ENCODE measurements at regions not wholly inside any gene's neighbourhood (a gene's known extent, or its start where the extent isn't known, plus 50 kb on each side); places are given as distances from the start of the nearest gene placed in this dataset.
"Not testable (repeated sequence)": the region's sequence is repeated elsewhere in the genome, so short reads cannot be mapped to it uniquely, and the experiment has no call there.

DNA sequence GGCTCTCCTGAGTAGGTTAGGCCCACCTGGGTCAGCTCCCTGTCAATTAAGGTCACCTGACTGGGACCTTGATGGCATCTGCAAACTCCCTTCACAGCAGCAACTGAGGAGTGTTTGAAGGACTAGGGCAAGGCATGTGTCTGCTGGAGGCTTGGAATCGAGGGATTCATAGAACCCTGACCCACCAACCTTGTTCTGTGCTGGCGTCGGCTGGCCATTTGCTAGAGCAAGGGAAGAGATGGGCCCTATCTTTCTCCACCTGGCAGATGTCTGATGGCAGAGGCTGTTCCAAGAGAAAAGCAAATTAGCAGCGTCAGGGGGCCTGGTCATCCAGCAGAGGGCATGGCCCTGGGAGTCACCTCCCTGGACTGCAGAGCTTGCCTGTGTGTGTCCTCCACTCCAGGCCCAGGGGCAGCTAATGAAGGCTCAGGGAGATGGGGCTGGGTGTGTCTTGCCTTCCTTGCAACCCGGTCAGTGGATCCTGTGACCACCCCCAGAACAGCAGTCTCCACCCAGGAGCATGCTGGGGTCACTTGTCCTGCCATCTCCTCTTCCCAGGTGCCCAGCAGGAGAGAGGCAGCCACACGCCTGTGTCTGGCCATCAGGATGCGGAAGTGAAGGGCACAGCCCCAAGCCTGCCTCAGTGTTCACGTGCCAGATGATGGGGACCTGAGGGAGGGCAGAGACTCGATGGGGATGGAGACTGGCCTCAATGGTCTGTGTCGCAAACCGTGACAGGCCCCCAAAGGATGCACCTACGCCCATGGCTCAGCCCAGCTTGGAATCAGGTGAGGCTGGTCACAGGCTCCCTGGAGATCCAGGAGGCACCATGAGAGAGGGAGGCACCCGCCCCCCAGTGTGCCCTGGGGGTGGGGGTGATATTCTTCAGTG is 53.9 kb downstream of the BARX1 start:
- no peak for DNase-seq

GRCh38 chr9:93900436-93900819 is 54.7 kb downstream of the BARX1 start:
- DNase-seq, result no peak

- no peak for DNase-seq
These were observed 55.3 kb downstream of the BARX1 start for GRCh38 chr9:93899609-93900435.

GRCh38 chr9:93898502-93899426 is 56.4 kb downstream of the BARX1 start:
- DNase-seq, result no peak

- DNase-seq, result no peak
These were observed 57.1 kb downstream of the BARX1 start for GRCh38 chr9:93898026-93898425.

- DNase-seq, result no peak
These were observed 57.8 kb downstream of the BARX1 start for GRCh38 chr9:93897075-93897970.

- DNase-seq, result no peak
These were observed 58.6 kb downstream of the BARX1 start for GRCh38 chr9:93896496-93897033.

DNA sequence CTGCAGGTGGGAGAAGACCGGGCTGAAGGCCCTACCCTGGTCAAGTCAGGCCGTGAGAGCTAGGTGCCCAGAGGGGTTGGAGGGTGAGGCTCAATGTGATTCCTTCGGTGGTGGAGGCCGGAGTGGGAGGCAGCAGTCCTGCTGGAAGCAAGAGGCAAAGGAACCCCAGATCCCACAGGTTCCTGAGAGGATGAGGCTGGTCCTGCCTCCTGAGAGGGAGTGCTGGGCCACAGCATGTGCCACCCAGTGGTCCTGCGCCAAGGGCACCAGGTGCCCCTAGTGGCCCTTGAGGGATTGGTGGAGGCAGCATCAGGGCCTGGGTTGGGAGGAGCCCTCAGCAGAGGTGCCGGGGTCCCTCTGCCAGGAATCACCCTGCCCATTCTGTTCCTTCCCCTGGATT is 59.1 kb downstream of the BARX1 start:
- no peak for DNase-seq

DNA sequence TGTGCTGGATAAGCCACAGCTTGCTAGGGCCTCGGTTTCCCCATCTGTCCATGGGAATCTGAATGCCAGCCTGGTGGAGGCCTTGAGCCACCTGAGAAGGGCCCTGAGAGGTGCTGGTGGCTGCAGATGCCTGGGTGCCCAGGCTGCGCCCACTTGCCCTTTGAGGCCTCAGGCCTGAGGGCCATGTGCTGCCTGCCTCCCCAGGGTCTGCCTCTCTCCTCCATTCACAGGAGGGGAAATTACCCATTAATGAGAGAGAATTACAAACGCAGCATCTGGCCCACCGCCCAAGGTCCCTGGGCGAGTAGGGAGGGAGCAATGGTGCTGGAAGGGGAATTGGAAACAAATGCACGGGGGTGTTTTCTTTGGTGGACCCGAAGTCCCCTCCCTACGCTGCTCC is 59.6 kb downstream of the BARX1 start:
- DNase-seq, result no peak

DNA sequence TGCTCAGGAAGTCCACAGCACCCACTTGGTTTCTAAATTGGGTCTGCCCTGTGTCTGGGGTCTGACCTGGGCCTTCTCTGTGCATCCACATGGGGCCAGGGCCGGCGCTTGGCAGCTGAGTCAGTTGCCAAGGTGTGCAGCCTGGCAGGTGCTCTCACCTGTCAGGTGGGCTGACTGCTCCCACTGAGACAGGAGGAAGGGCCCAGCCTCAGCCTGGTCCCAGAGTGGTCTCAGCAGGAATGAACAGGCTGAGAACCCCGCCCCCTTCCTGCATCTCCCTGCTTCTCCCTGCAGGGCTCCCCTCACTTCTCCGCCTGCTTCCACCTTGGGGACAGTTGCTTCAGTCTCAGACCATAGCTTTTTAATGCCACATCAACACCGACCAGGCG is 60.5 kb downstream of the BARX1 start:
- DNase-seq, result no peak

DNA sequence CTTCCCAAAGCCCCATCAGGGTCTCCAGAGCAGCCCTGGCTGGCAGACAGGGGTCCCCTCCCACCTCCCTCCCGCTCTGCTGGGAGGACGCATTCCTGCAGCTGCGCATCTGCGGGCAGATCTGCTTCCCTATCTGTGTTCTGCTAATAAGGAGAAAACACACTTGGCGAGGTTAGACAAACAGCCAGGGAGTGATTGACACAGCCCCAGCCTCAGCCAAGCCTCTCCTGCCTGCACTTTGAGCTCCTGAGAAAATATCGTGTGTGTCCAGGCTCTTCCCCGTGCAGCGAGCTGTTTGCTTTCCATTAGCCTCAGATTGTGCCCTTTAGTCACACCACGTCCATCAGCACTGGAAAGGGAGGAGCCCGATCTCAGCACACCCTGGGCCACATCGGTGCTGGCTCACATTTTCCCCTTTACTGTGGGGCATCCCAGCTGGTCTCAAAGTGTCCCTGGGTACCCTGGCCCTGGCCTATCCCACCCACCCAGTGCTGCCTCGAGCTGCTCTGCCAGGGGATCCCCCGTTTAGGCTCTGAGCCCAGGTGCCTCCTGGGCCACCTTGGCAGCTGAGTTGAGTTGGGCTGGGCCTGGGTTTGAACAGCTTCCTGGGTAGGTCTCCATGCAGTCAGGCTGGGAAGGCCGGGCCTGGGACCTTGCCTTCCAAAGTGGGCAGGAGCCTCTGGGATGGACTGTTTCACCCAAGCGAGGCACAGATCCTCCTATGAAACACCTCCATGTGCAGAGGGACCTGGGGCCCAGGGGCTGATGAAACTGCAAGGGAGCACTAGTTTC is 61.1 kb downstream of the BARX1 start:
- DNase-seq, result no peak

DNA sequence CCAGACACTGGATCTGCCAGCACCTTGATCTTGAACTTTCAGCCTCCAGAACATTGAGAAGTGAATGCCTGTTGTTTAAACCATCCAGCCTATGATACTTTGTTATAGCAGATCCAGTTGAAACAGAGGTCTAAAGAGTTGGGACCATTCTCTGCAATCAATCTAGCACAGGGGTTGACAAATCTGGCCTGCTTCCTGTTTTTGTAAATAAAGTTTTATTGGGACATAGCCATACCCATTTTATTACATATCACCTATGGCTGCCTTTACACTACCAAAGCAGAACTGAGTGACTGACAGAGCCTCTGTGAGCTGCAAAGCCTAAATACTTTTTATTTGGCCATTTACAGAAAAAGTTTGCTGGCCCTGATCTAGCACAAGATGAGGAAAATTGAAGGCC is 62.0 kb downstream of the BARX1 start:
- no peak for DNase-seq

- no peak for DNase-seq
These were observed 62.4 kb downstream of the BARX1 start for GRCh38 chr9:93892748-93893147.

DNA sequence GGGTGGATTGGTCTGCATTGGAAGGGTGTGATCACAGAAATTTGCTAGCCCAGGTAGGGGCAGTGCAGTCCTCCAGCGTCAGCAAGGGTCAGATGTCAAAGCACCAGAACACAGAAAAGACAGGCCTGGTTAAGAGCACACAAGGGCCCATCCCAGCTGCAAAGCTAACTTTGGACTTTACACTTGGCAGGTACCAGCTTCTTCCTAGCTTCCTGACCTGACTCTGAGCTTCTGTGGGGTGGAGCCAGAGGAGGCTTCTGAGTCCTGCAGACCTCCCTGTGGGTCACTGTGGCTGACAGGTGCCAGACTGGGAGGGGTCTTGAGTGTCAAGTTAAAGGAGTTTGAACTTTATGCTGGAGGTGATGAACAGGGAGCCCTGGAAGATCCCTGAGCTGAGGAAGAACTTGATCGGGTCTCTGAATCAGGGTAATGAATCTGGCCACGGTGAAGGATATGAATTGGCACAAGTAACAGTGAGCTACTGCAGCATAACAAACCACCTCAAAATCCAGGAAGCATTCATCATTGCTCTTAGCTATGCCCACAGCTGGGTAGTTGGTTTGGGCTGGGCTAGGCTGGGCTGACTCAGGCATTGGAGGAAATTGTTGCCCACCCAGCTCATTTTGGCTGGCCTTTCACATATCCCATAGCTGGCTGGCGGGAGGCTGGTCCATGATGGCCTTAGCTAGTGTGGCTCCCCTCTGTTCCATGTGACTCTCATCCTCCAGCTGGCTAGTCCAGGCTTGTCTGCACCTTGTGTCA is 63.4 kb downstream of the BARX1 start:
- no peak for DNase-seq

GRCh38 chr9:93891050-93891449 is 64.1 kb downstream of the BARX1 start:
- no peak for DNase-seq

DNA sequence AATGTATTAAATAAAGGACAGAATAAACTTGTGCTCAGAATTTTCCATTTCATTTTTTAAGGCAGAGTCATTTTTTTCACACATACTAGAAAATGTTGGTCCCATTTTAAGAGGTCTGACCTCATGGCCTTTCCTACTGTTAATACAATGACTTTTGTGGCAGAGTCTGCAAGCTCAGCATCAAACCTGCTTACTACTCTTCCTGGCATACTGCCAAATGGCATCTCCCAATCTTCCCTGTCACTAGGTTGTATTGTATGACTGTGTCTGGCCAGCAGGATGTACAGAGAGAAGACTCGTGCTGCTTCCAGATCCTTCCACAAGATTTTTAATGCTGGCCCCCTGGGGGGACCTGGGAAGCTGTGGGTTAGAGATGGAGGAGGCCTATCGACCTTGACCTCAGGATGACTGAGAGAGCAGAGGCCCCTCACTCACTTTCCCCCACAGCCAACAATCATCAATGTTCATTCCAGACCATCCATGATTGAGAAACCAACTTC is 64.7 kb downstream of the BARX1 start:
- no peak for DNase-seq

DNA sequence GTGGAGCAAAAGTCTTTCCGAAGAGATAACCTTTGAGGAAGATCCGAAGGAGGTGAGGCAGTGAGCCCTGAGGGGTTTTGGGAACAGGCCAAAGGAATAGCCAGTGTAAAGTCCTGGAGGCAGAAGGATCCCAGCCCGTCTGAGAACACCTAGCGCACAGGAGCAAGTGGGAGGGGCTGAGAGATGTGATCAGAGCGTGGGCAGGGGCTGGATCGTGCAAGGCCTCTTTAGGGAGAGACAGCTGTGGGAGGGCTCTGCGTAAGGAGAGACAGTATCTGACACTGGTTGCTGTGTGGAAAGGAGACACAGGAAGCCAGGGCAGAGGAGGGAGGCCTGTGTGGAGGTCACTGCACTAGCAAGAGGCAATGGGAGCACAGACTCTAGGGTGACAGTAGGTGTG is 68.2 kb downstream of the BARX1 start:
- DNase-seq, result no peak

- DNase-seq, result no peak
These were observed 70.3 kb downstream of the BARX1 start for GRCh38 chr9:93884808-93885207.

GRCh38 chr9:93879662-93880407 is 75.3 kb downstream of the BARX1 start:
- not testable (repeated sequence) for DNase-seq

Data from NCI-H446 (cell line).